Fibroblast of mammary gland (primary cell): ENCODE measurements at regions not wholly inside any gene's neighbourhood (a gene's known extent, or its start where the extent isn't known, plus 50 kb on each side); places are given as distances from the start of the nearest gene placed in this dataset.
A peak's percentile ranks its signal among the peaks of the same experiment; 100 is the strongest.

Source experiments
- DNase-seq: peaks from one replicate; pipeline ENCODE4 v3.0.0-alpha.2; 2010; ENCODE audit warnings: low read depth
- H3K4me3 ChIP-seq: 2 replicates; pipeline ENCODE4 v1.5.1; 2011; ENCODE audit warnings: low read depth, mild to moderate bottlenecking, low read length, moderate library complexity; ENCODE audit not compliant: control insufficient read depth
- TF ChIP-seq, protein P1 (sequence below): conservative IDR thresholded peaks from 2 replicates; pipeline ENCODE4 v1.5.1; 2011; ENCODE audit warnings: low read depth, low read length, inconsistent platforms; ENCODE audit not compliant: control insufficient read depth, insufficient read depth

- peak; percentile 68 for DNase-seq
- no peak overlapping the region for H3K4me3 ChIP-seq
- TF ChIP-seq, protein P1, sequence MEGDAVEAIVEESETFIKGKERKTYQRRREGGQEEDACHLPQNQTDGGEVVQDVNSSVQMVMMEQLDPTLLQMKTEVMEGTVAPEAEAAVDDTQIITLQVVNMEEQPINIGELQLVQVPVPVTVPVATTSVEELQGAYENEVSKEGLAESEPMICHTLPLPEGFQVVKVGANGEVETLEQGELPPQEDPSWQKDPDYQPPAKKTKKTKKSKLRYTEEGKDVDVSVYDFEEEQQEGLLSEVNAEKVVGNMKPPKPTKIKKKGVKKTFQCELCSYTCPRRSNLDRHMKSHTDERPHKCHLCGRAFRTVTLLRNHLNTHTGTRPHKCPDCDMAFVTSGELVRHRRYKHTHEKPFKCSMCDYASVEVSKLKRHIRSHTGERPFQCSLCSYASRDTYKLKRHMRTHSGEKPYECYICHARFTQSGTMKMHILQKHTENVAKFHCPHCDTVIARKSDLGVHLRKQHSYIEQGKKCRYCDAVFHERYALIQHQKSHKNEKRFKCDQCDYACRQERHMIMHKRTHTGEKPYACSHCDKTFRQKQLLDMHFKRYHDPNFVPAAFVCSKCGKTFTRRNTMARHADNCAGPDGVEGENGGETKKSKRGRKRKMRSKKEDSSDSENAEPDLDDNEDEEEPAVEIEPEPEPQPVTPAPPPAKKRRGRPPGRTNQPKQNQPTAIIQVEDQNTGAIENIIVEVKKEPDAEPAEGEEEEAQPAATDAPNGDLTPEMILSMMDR: no peak
Measured at GRCh38 chrX:15947648-15948317, 93.2 kb upstream of the AP1S2 start.

DNA sequence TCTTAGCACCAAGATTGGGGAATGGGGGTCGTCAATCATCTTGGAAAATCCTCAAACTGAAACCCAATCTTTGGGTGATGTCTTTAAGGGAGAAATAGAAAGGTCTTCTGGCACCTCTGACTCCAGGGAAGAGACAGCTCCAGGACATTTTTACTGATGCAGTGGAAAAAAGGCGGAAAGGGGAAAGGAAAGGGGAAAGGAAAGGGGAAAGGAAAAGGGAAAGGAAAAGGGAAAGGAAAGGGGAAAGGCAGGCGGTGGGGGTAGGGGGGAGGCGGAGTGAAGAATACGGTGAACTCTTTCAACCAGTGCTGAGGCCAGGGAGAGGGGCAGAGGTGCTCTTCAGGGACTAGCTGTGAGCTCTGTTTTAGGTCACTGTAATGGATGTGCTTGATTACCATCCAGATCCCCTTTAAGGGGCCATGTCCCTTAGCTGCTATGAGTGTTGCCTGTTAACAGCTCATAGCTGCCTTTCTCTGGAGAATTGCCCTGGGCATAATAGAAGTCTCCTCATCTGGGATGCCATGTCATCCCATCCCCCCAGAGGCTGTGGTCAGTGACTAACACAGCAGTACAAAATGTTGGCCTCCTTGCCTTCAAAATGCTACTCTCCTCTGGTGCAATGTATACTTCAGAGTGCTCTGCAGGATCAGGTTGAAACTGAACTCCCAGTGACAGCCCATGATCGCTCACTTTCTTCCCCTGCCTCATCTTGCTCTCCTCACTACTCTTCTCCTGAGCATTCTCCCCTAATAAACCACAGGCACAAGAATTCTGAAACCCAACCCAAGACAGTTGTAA is 92.4 kb upstream of the AP1S2 start:
- H3K4me3 ChIP-seq: no peak overlapping the region
- DNase-seq: peak; percentile 89
- TF ChIP-seq, protein P1: no peak

- H3K4me3 ChIP-seq: no peak overlapping the region
- DNase-seq: no peak
- TF ChIP-seq, protein P1: no peak
Measured at GRCh38 chrX:15943391-15943790, 88.8 kb upstream of the AP1S2 start.

- TF ChIP-seq, protein P1: no peak
- DNase-seq: no peak
Measured at GRCh38 chrX:15942307-15942706, 87.7 kb upstream of the AP1S2 start.

GRCh38 chrX:15939737-15940136 is 85.1 kb upstream of the AP1S2 start:
- no peak for DNase-seq

More at GRCh38 chrX:15942307-15942706, 87.7 kb upstream of the AP1S2 start:
- no peak overlapping the region for H3K4me3 ChIP-seq

GRCh38 chrX:15938072-15938471 is 83.5 kb upstream of the AP1S2 start:
- no peak overlapping the region for H3K4me3 ChIP-seq
- no peak for DNase-seq
- TF ChIP-seq, protein P1: no peak

More at GRCh38 chrX:15939737-15940136, 85.1 kb upstream of the AP1S2 start:
- TF ChIP-seq, protein P1: no peak
- no peak overlapping the region for H3K4me3 ChIP-seq
